Endothelial cell of umbilical vein (primary cell): ENCODE measurements at regions not wholly inside any gene's neighbourhood (a gene's known extent, or its start where the extent isn't known, plus 50 kb on each side); places are given as distances from the start of the nearest gene placed in this dataset.

Experiments
- BruUV-seq: library from RNA; stranded (reverse); fragments of 400-500 nt; replicated peaks from 2 replicates; lab custom pipeline; 2021; lab: Mats Ljungman, UMichigan
- CTCF ChIA-PET: fragments of 300-600, 350-600 bp; sonication (Branson Sonifier 250); formaldehyde crosslinking; loops from one replicate; lab custom pipeline; 2021; ENCODE audit warnings: antibody characterized with exemption, inconsistent platforms; lab: Charles Lee
- POLR2A ChIA-PET: fragments of 300-600, 350-600 bp; sonication (Branson Sonifier 250); formaldehyde crosslinking; loops from one replicate; lab custom pipeline; 2021; ENCODE audit warnings: antibody characterized with exemption, inconsistent platforms; lab: Charles Lee
- DNase-seq: peaks from one replicate; pipeline ENCODE4 v3.0.0-alpha.2; 2011; ENCODE audit warnings: low read depth, low spot score
- FAIRE-seq: peaks from 2 replicates; lab custom pipeline; 2011; peaks lifted over from hg19 to GRCh38; lab: Jason Lieb, UNC
- H2AFZ ChIP-seq: 2 replicates; pipeline ENCODE4 v1.6.0; 2012; ENCODE audit warnings: low read depth, low read length, control low read depth, inconsistent platforms
- H3K27ac ChIP-seq: 2 replicates; pipeline ENCODE4 v1.5.1; 2011; ENCODE audit warnings: low read depth, mild to moderate bottlenecking, control low read depth, low read length, moderate library complexity; ENCODE audit not compliant: insufficient read depth
- H3K27me3 ChIP-seq, 2 experiments: 2 replicates each; pipeline versions ENCODE4 v1.6.0 to v1.6.1; 2011; ENCODE audit warnings: low read length in 2 of 2, mixed read lengths in 1 of 2; ENCODE audit not compliant: control insufficient read depth in 2 of 2, insufficient read depth in 2 of 2
- H3K36me3 ChIP-seq, 2 experiments: 2 replicates in 1 of 2; 3 replicates in 1 of 2; pipeline ENCODE4 v1.5.1; 2011; ENCODE audit warnings: low read length in 2 of 2, mild to moderate bottlenecking in 1 of 2, moderate library complexity in 1 of 2; ENCODE audit not compliant: control insufficient read depth in 2 of 2, insufficient read depth in 2 of 2; ENCODE audit errors: extremely low read depth in 1 of 2
- H3K4me1 ChIP-seq: 3 replicates; pipeline ENCODE4 v1.5.1; 2011; ENCODE audit warnings: mild to moderate bottlenecking, low read length; ENCODE audit not compliant: control insufficient read depth, insufficient read depth; ENCODE audit errors: extremely low read depth
- H3K4me2 ChIP-seq: 2 replicates; pipeline ENCODE4 v1.6.1; 2011; ENCODE audit warnings: low read length, control low read depth, mixed read lengths; ENCODE audit not compliant: insufficient read depth
- H3K4me3 ChIP-seq, 3 experiments: fragments of 200-600 bp in 1 of 3; sonication (generic), shearing (Covaris generic) in 1 of 3; replicated peaks in 1 of 3; 2 replicates each; pipeline ENCODE4 v1.5.1; 2011 to 2016; ENCODE audit warnings: control low read depth in 3 of 3, low read length in 3 of 3, mild to moderate bottlenecking in 2 of 3, inconsistent platforms in 1 of 3, low read depth in 1 of 3, moderate library complexity in 1 of 3; ENCODE audit not compliant: insufficient read depth in 1 of 3
- H3K79me2 ChIP-seq: 2 replicates; pipeline ENCODE4 v1.6.0; 2012; ENCODE audit warnings: low read length, inconsistent platforms; ENCODE audit not compliant: control insufficient read depth, insufficient read depth
- H3K9ac ChIP-seq: replicated peaks from 2 replicates; pipeline ENCODE3; 2011; ENCODE audit warnings: low read length, control low read depth; ENCODE audit not compliant: insufficient read depth; ENCODE audit errors: extremely low read depth
- H3K9me1 ChIP-seq: replicated peaks from 3 replicates; pipeline ENCODE4 v1.6.0; 2011; ENCODE audit warnings: mild to moderate bottlenecking, low read length; ENCODE audit not compliant: control insufficient read depth, insufficient read depth; ENCODE audit errors: extremely low read depth
- H3K9me3 ChIP-seq: replicated peaks from 2 replicates; pipeline ENCODE4 v1.5.1; 2012; ENCODE audit warnings: low read length, inconsistent platforms; ENCODE audit not compliant: control insufficient read depth, insufficient read depth
- H4K20me1 ChIP-seq: replicated peaks from 2 replicates; pipeline ENCODE3; 2011; ENCODE audit warnings: mild to moderate bottlenecking, low read length; ENCODE audit not compliant: control insufficient read depth, insufficient read depth; ENCODE audit errors: extremely low read depth
- EZH2 ChIP-seq: IDR thresholded peaks from 2 replicates; pipeline ENCODE4 v1.6.1; 2012; ENCODE audit warnings: borderline replicate concordance, low read depth, mild to moderate bottlenecking, moderate library complexity, low read length, inconsistent platforms; ENCODE audit not compliant: severe bottlenecking
- FOS ChIP-seq: IDR thresholded peaks from 2 replicates; pipeline ENCODE4 v1.6.1; 2011; ENCODE audit warnings: mild to moderate bottlenecking, low read length, moderate library complexity, borderline replicate concordance; ENCODE audit not compliant: insufficient read depth
- GATA2 ChIP-seq: IDR thresholded peaks from 2 replicates; pipeline ENCODE4 v1.7.0; 2011; ENCODE audit warnings: low read depth, mild to moderate bottlenecking, moderate library complexity, mixed read lengths, low read length; ENCODE audit not compliant: insufficient read length, insufficient read depth
- JUN ChIP-seq: IDR thresholded peaks from 2 replicates; pipeline ENCODE4 v1.6.1; 2011; ENCODE audit warnings: borderline replicate concordance, low read depth; ENCODE audit not compliant: insufficient read length, insufficient read depth
- MYC ChIP-seq: IDR thresholded peaks from one replicate; pipeline ENCODE4 v1.6.1; 2011; ENCODE audit warnings: mild to moderate bottlenecking, low read depth, low read length
- POLR2A ChIP-seq: IDR thresholded peaks from 2 replicates; pipeline ENCODE4 v1.6.1; 2012; ENCODE audit warnings: low read depth, mild to moderate bottlenecking, control low read depth, low read length
- POLR2AphosphoS5 ChIP-seq: IDR thresholded peaks from 2 replicates; pipeline ENCODE4 v1.6.1; 2012; ENCODE audit warnings: low read depth, mild to moderate bottlenecking, control low read depth, low read length, moderate library complexity; ENCODE audit not compliant: insufficient read depth
- dilution Hi-C: fragments of 300-500 bp; cut with MboI; formaldehyde crosslinking; loops from one replicate; pipeline ENCODE4 v1.15.0; 2019; ENCODE audit warnings: low sequenced_read_pairs; ENCODE audit not compliant: extremely low pct_ligation_motif_present
- intact Hi-C: fragments of 100-400 bp; cut with micrococcal nuclease; formaldehyde crosslinking; loops from one replicate; pipeline ENCODE4 v1.10.0; 2022
- TF ChIP-seq, protein P1 (sequence below): IDR thresholded peaks from 2 replicates; pipeline ENCODE4 v1.6.1; 2011; ENCODE audit not compliant: insufficient read depth, insufficient read length
- TF ChIP-seq, protein P2 (sequence below), 2 donors: IDR thresholded peaks; 1 replicate in 1 of 2; 2 replicates in 1 of 2; pipeline ENCODE4 v1.5.1; 2011; ENCODE audit warnings: low read length in 2 of 2, mild to moderate bottlenecking in 2 of 2, moderate library complexity in 2 of 2, control low read depth in 1 of 2, inconsistent platforms in 1 of 2, low read depth in 1 of 2; ENCODE audit not compliant: insufficient read depth in 1 of 2; ENCODE audit errors: extremely low read depth in 1 of 2

DNA sequence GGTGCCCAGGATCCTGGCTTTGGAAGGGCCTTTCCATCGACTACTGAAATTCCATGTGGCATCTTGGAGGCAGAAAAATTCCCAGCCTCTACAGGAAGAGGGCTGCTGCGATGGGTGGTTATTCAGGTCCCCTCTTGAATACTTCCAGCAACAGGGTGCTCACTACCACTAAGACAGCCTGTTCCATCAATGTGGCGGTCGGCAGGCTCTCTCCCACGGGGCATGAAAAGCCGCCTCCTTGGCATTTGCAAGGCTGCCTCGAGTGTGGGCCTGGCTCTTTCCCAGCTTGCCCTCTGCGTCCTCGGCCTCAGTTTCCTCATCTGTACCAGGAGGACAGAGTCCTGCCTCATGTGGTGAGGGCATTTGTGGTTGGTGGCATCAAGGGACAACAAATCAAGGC is 62.4 kb downstream of the ADRA2C start:
- Histone ChIP-seq H4K20me1 (no peaks in the 10 kb centered on the region), H3K4me3 (no peak overlapping the region), H2AFZ (no peak overlapping the region), H3K9ac (no peak overlapping the region), H3K4me2 (no peak overlapping the region), H3K27ac (no peak overlapping the region), H3K36me3 (no peaks in the 10 kb centered on the region), H3K9me3 (no peaks in the 10 kb centered on the region), H3K9me1 (no peaks in the 10 kb centered on the region), H3K27me3 (no peaks in the 10 kb centered on the region), H3K4me1 (no peaks in the 10 kb centered on the region), H3K79me2 (no peaks in the 10 kb centered on the region)
- dilution Hi-C loops (no loop called here), intact Hi-C loops (no loop called here)
- DNase-seq (no peak), FAIRE-seq (no peak)
- no TSS peak for BruUV-seq
- TF ChIP-seq EZH2 (no peak), POLR2AphosphoS5 (no peak), JUN (no peak), GATA2 (no peak), MYC (no peak), POLR2A (no peak), FOS (no peak)
- TF ChIP-seq, protein P1, sequence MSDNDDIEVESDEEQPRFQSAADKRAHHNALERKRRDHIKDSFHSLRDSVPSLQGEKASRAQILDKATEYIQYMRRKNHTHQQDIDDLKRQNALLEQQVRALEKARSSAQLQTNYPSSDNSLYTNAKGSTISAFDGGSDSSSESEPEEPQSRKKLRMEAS: no peak
- TF ChIP-seq, protein P2, sequence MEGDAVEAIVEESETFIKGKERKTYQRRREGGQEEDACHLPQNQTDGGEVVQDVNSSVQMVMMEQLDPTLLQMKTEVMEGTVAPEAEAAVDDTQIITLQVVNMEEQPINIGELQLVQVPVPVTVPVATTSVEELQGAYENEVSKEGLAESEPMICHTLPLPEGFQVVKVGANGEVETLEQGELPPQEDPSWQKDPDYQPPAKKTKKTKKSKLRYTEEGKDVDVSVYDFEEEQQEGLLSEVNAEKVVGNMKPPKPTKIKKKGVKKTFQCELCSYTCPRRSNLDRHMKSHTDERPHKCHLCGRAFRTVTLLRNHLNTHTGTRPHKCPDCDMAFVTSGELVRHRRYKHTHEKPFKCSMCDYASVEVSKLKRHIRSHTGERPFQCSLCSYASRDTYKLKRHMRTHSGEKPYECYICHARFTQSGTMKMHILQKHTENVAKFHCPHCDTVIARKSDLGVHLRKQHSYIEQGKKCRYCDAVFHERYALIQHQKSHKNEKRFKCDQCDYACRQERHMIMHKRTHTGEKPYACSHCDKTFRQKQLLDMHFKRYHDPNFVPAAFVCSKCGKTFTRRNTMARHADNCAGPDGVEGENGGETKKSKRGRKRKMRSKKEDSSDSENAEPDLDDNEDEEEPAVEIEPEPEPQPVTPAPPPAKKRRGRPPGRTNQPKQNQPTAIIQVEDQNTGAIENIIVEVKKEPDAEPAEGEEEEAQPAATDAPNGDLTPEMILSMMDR (IDR thresholded peaks at IDR 0.05; ENCODE audit: extremely low read depth in 1 of 2, insufficient read depth in 1 of 2, low read depth in 1 of 2, low read length in 2 of 2): no peak
- POLR2A ChIA-PET: no interaction called here
- CTCF ChIA-PET: no interaction called here
